H1 (cell line): ENCODE measurements at regions not wholly inside any gene's neighbourhood (a gene's known extent, or its start where the extent isn't known, plus 50 kb on each side); places are given as distances from the start of the nearest gene placed in this dataset.

ENCODE experiments used
- ATF3 ChIP-seq: IDR thresholded peaks from 2 replicates; pipeline ENCODE4 v1.6.1; 2011; ENCODE audit warnings: low read depth, mild to moderate bottlenecking, low read length; ENCODE audit not compliant: insufficient read depth
- BACH1 ChIP-seq: IDR thresholded peaks from 2 replicates; pipeline ENCODE4 v1.6.1; 2012; ENCODE audit warnings: low read length, improper control_type of control experiment
- CHD1 ChIP-seq: IDR thresholded peaks from 2 replicates; pipeline ENCODE4 v1.6.1; 2012; ENCODE audit warnings: low read depth, low read length, improper control_type of control experiment
- CHD2 ChIP-seq: IDR thresholded peaks from 2 replicates; pipeline ENCODE4 v1.6.1; 2012; ENCODE audit warnings: low read length, improper control_type of control experiment
- CTBP2 ChIP-seq: IDR thresholded peaks from 2 replicates; pipeline ENCODE4 v1.7.0; 2011; ENCODE audit warnings: borderline replicate concordance, mild to moderate bottlenecking, moderate library complexity, mixed read lengths, low read length; ENCODE audit not compliant: insufficient read depth, insufficient read length
- EZH2 ChIP-seq: fragments of 200-600 bp; sonication (generic); IDR thresholded peaks from 2 replicates; pipeline ENCODE4 v1.7.1; 2012; ENCODE audit warnings: low read depth, mild to moderate bottlenecking, moderate library complexity, low read length, inconsistent platforms; ENCODE audit not compliant: severe bottlenecking
- POLR2AphosphoS5 ChIP-seq: IDR thresholded peaks from 2 replicates; pipeline ENCODE4 v1.6.1; 2011; ENCODE audit warnings: low read depth, low read length
- RAD21 ChIP-seq, 2 experiments: IDR thresholded peaks in 1 of 2; conservative IDR thresholded peaks in 1 of 2; 2 replicates each; pipeline ENCODE4 v1.6.1; 2011; ENCODE audit warnings: low read depth in 2 of 2, low read length in 2 of 2, improper control_type of control experiment in 1 of 2, inconsistent platforms in 1 of 2, mild to moderate bottlenecking in 1 of 2, moderate library complexity in 1 of 2
- RFX5 ChIP-seq: IDR thresholded peaks from 2 replicates; pipeline ENCODE4 v1.6.1; 2011; ENCODE audit warnings: low read depth, low read length, improper control_type of control experiment, borderline replicate concordance
- SUZ12 ChIP-seq: fragments of 200-600 bp; sonication (generic); IDR thresholded peaks from 2 replicates; pipeline ENCODE4 v1.6.1; 2012; ENCODE audit warnings: mild to moderate bottlenecking, inconsistent platforms, low read length, moderate library complexity, mixed read lengths
- TEAD4 ChIP-seq: IDR thresholded peaks from 2 replicates; pipeline ENCODE4 v1.6.1; 2012; ENCODE audit warnings: low read depth, low read length, inconsistent platforms, mixed read lengths
- TF ChIP-seq, protein P1 (sequence below): fragments of 300-600 bp; sonication (generic); IDR thresholded peaks from 2 replicates; pipeline ENCODE4 v1.7.1; 2012; ENCODE audit warnings: low read length, moderate library complexity, mild to moderate bottlenecking, inconsistent platforms; ENCODE audit not compliant: insufficient replicate concordance

GRCh38 chr3:159845737-159846136, 142.9 kb upstream of the IL12A start (continued):
- TF ChIP-seq, protein P1, sequence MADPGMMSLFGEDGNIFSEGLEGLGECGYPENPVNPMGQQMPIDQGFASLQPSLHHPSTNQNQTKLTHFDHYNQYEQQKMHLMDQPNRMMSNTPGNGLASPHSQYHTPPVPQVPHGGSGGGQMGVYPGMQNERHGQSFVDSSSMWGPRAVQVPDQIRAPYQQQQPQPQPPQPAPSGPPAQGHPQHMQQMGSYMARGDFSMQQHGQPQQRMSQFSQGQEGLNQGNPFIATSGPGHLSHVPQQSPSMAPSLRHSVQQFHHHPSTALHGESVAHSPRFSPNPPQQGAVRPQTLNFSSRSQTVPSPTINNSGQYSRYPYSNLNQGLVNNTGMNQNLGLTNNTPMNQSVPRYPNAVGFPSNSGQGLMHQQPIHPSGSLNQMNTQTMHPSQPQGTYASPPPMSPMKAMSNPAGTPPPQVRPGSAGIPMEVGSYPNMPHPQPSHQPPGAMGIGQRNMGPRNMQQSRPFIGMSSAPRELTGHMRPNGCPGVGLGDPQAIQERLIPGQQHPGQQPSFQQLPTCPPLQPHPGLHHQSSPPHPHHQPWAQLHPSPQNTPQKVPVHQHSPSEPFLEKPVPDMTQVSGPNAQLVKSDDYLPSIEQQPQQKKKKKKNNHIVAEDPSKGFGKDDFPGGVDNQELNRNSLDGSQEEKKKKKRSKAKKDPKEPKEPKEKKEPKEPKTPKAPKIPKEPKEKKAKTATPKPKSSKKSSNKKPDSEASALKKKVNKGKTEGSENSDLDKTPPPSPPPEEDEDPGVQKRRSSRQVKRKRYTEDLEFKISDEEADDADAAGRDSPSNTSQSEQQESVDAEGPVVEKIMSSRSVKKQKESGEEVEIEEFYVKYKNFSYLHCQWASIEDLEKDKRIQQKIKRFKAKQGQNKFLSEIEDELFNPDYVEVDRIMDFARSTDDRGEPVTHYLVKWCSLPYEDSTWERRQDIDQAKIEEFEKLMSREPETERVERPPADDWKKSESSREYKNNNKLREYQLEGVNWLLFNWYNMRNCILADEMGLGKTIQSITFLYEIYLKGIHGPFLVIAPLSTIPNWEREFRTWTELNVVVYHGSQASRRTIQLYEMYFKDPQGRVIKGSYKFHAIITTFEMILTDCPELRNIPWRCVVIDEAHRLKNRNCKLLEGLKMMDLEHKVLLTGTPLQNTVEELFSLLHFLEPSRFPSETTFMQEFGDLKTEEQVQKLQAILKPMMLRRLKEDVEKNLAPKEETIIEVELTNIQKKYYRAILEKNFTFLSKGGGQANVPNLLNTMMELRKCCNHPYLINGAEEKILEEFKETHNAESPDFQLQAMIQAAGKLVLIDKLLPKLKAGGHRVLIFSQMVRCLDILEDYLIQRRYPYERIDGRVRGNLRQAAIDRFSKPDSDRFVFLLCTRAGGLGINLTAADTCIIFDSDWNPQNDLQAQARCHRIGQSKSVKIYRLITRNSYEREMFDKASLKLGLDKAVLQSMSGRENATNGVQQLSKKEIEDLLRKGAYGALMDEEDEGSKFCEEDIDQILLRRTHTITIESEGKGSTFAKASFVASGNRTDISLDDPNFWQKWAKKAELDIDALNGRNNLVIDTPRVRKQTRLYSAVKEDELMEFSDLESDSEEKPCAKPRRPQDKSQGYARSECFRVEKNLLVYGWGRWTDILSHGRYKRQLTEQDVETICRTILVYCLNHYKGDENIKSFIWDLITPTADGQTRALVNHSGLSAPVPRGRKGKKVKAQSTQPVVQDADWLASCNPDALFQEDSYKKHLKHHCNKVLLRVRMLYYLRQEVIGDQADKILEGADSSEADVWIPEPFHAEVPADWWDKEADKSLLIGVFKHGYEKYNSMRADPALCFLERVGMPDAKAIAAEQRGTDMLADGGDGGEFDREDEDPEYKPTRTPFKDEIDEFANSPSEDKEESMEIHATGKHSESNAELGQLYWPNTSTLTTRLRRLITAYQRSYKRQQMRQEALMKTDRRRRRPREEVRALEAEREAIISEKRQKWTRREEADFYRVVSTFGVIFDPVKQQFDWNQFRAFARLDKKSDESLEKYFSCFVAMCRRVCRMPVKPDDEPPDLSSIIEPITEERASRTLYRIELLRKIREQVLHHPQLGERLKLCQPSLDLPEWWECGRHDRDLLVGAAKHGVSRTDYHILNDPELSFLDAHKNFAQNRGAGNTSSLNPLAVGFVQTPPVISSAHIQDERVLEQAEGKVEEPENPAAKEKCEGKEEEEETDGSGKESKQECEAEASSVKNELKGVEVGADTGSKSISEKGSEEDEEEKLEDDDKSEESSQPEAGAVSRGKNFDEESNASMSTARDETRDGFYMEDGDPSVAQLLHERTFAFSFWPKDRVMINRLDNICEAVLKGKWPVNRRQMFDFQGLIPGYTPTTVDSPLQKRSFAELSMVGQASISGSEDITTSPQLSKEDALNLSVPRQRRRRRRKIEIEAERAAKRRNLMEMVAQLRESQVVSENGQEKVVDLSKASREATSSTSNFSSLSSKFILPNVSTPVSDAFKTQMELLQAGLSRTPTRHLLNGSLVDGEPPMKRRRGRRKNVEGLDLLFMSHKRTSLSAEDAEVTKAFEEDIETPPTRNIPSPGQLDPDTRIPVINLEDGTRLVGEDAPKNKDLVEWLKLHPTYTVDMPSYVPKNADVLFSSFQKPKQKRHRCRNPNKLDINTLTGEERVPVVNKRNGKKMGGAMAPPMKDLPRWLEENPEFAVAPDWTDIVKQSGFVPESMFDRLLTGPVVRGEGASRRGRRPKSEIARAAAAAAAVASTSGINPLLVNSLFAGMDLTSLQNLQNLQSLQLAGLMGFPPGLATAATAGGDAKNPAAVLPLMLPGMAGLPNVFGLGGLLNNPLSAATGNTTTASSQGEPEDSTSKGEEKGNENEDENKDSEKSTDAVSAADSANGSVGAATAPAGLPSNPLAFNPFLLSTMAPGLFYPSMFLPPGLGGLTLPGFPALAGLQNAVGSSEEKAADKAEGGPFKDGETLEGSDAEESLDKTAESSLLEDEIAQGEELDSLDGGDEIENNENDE = no peak
- TF ChIP-seq RFX5 = no peak
- TF ChIP-seq CHD1 = no peak
- TF ChIP-seq RAD21 (IDR thresholded peaks at IDR 0.05 in 1 of 2, conservative IDR thresholded peaks at IDR 0.05 in 1 of 2; ENCODE audit: low read depth in 2 of 2, low read length in 2 of 2) = no peak
- no peak for TF ChIP-seq CHD2
- no peak for TF ChIP-seq BACH1
- TF ChIP-seq TEAD4 = no peak
- TF ChIP-seq CTBP2 = no peak
- no peak for TF ChIP-seq SUZ12
- TF ChIP-seq EZH2 = no peak
- no peak for TF ChIP-seq POLR2AphosphoS5
- no peak for TF ChIP-seq ATF3
